ENCODE measurements at regions not wholly inside any gene's neighbourhood (a gene's known extent, or its start where the extent isn't known, plus 50 kb on each side); places are given as distances from the start of the nearest gene placed in this dataset. TPM values are rescaled to one million over a fixed set of nuclear protein-coding genes. Genes with fewer than 3 reads are reported as not detected.

DNA sequence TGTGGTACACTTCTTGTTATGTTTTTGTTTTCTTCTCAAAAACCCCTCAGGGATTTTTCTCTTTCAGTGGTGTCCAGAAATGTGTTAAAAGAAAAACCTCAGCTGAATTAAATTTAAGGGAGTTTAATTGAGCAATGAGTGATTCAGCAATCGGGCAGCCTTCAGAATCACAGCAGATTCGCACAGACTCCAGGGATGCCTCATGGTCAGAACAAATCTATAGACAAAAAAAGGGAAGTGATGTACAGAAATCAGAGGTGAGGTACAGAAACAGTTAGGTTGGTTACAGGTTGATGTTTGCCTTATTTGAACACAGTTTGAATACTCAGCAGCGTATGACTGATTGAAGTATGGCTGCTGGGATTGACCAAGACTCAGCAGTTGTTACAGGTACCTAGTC lies 86.2 kb downstream of the TLR5 start:
- ATAC-seq (ENCODE audit: low FRiP score), result no peak

DNA sequence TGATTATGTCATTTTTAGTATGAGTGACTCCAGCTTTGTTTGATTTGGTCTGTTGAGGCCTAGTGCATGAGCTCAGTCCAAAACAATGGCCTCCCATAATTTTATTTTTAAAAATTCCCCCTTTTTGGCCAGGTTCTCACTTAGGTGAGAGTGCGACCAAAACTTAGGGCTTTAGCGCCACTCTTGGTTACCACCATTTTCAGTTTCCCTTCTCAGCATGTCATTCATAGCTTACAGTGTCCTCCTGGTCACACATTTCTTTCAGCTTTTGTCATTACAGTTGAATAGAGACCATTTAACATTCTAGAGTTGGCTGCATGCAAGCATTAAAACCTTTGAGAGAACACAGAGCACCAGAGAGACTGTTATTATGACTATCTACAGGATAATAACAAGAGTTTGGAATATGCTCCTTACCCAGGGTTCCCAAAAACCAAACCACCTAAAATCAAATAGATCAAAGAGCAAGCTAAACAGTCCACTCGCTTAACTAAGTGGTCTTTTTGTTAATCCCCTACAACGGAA lies 85.4 kb downstream of the TLR5 start:
- no peak for ATAC-seq (ENCODE audit: low FRiP score)
- no peak for DNase-seq (ENCODE audit: low spot score)
- TF ChIP-seq, protein P1, sequence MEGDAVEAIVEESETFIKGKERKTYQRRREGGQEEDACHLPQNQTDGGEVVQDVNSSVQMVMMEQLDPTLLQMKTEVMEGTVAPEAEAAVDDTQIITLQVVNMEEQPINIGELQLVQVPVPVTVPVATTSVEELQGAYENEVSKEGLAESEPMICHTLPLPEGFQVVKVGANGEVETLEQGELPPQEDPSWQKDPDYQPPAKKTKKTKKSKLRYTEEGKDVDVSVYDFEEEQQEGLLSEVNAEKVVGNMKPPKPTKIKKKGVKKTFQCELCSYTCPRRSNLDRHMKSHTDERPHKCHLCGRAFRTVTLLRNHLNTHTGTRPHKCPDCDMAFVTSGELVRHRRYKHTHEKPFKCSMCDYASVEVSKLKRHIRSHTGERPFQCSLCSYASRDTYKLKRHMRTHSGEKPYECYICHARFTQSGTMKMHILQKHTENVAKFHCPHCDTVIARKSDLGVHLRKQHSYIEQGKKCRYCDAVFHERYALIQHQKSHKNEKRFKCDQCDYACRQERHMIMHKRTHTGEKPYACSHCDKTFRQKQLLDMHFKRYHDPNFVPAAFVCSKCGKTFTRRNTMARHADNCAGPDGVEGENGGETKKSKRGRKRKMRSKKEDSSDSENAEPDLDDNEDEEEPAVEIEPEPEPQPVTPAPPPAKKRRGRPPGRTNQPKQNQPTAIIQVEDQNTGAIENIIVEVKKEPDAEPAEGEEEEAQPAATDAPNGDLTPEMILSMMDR (IDR thresholded peaks at IDR 0.05), result no peak

More for the DNA sequence above, 86.2 kb downstream of the TLR5 start:
- no peak for DNase-seq (ENCODE audit: low spot score)
- TF ChIP-seq, protein P1 (IDR thresholded peaks at IDR 0.05), result no peak

Small RNAs in the stretch of these regions (small RNA-seq; reads per million reads assigned to genes)
- not detected for gene NDUFB1P2
